ENCODE measurements at regions not wholly inside any gene's neighbourhood (a gene's known extent, or its start where the extent isn't known, plus 50 kb on each side); places are given as distances from the start of the nearest gene placed in this dataset.

DNA sequence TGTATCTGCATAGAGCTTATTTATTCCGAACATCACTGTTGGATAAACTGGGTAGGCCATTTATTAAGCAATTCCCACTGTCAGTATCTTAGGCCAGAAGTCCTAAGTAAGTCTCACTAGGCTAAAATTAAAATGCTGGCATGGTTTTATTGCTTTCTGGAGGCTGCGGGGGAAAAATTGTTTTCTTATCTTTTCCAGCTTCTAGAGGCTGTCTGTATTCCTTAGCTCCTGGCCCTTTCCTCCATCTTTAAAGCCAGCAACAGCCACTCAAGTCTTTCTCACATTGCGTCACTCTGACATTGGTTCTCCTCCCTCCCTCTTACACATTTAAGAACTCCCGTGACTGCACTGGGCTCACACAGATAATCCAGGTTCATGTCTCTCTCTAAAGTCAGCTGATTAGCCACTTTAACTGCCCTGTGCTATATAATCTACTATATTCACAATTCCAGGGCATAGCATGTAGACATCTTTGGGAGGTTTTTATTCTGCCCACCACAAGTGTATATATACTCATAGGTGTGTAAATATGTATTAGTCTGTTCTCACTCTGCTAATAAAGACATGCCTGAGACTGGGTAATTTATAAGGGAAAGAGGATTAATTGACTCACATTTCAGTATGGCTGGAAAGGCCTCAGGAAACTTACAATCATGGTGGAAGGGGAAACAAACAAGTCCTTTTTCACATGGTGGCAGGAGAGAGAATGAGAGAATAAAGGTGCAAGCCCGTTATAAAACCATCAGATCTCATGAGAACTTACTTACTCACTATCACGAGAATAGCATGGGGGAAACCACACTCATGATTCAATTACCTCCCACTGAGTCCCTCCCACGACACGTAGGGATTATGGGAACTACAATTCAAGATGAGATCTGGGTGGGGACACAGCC, 113.5 kb upstream of the SLC7A14 start (continued):
- TF ChIP-seq, protein P1, sequence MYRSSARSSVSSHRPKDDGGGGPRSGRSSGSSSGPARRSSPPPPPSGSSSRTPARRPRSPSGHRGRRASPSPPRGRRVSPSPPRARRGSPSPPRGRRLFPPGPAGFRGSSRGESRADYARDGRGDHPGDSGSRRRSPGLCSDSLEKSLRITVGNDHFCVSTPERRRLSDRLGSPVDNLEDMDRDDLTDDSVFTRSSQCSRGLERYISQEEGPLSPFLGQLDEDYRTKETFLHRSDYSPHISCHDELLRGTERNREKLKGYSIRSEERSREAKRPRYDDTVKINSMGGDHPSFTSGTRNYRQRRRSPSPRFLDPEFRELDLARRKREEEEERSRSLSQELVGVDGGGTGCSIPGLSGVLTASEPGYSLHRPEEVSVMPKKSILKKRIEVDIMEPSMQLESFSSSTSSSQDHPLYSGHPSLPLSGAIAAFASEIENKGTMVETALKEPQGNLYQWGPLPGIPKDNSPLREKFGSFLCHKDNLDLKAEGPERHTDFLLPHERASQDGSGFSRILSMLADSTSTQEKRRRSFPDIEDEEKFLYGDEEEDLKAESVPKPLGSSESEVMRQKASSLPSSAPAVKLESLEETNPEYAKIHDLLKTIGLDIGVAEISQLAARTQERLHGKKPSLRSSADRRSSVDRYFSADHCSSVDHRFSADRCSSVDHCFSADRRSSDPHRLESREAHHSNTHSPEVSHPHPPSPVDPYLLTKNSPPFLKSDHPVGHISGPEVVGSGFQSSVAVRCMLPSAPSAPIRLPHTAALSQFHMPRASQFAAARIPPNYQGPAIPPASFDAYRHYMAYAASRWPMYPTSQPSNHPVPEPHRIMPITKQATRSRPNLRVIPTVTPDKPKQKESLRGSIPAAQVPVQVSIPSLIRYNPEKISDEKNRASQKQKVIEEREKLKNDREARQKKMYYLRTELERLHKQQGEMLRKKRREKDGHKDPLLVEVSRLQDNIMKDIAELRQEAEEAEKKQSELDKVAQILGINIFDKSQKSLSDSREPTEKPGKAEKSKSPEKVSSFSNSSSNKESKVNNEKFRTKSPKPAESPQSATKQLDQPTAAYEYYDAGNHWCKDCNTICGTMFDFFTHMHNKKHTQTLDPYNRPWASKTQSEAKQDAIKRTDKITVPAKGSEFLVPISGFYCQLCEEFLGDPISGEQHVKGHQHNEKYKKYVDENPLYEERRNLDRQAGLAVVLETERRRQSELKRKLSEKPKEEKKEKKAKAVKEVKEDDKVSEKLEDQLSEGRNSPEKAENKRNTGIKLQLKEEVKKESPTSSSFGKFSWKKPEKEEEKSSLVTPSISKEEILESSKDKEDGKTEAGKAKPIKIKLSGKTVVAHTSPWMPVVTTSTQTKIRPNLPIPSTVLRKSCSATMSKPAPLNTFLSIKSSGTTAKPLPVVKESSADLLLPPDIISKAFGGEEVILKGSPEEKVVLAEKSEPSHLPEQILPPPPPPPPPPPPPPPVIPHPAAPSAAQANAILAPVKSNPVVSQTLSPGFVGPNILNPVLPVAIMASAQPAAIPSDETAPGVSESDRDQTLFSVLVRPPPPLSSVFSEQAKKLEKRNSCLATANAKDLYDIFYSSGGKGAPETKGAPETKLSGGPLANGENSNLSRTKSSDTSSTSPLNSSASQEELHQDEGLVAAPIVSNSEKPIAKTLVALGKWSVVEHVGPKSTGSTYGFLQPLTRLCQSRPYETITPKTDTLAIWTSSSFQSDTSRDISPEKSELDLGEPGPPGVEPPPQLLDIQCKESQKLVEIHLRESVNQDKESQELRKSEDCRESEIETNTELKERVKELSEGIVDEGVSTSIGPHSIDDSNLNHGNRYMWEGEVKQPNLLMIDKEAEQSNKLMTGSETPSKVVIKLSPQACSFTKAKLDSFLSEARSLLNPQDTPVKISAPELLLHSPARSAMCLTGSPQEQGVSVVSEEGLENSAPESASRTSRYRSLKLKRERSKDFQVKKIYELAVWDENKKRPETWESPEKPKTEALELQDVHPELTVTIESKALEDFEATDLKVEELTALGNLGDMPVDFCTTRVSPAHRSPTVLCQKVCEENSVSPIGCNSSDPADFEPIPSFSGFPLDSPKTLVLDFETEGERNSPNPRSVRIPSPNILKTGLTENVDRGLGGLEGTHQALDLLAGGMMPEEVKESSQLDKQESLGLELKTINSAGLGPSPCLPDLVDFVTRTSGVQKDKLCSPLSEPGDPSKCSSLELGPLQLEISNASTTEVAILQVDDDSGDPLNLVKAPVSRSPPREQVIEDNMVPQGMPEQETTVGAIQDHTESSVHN (IDR thresholded peaks at IDR 0.05; ENCODE audit: borderline replicate concordance in 1 of 2, low read depth in 1 of 2) = peak in 1 of 2 experiments; percentile 33; a peak in 1 of 4 replicates
- TF ChIP-seq SUPT5H (IDR thresholded peaks at IDR 0.05) (peak; percentile 55), MYC (IDR thresholded peaks at IDR 0.05; ENCODE audit: low read depth, low read length) (no peak), MYC (CRISPR knock-in tag; IDR thresholded peaks at IDR 0.05; ENCODE audit: borderline replicate concordance, low read depth) (0 out of 2 replicates have a peak, but pooled peaks have one; percentile 13), PYGO2 (tag; IDR thresholded peaks at IDR 0.05) (0 out of 2 replicates have a peak, but pooled peaks have one; percentile 55)
- TF ChIP-seq, protein P2, sequence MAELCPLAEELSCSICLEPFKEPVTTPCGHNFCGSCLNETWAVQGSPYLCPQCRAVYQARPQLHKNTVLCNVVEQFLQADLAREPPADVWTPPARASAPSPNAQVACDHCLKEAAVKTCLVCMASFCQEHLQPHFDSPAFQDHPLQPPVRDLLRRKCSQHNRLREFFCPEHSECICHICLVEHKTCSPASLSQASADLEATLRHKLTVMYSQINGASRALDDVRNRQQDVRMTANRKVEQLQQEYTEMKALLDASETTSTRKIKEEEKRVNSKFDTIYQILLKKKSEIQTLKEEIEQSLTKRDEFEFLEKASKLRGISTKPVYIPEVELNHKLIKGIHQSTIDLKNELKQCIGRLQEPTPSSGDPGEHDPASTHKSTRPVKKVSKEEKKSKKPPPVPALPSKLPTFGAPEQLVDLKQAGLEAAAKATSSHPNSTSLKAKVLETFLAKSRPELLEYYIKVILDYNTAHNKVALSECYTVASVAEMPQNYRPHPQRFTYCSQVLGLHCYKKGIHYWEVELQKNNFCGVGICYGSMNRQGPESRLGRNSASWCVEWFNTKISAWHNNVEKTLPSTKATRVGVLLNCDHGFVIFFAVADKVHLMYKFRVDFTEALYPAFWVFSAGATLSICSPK (IDR thresholded peaks at IDR 0.05; ENCODE audit: borderline replicate concordance) = no peak
- TF ChIP-seq, protein P3, sequence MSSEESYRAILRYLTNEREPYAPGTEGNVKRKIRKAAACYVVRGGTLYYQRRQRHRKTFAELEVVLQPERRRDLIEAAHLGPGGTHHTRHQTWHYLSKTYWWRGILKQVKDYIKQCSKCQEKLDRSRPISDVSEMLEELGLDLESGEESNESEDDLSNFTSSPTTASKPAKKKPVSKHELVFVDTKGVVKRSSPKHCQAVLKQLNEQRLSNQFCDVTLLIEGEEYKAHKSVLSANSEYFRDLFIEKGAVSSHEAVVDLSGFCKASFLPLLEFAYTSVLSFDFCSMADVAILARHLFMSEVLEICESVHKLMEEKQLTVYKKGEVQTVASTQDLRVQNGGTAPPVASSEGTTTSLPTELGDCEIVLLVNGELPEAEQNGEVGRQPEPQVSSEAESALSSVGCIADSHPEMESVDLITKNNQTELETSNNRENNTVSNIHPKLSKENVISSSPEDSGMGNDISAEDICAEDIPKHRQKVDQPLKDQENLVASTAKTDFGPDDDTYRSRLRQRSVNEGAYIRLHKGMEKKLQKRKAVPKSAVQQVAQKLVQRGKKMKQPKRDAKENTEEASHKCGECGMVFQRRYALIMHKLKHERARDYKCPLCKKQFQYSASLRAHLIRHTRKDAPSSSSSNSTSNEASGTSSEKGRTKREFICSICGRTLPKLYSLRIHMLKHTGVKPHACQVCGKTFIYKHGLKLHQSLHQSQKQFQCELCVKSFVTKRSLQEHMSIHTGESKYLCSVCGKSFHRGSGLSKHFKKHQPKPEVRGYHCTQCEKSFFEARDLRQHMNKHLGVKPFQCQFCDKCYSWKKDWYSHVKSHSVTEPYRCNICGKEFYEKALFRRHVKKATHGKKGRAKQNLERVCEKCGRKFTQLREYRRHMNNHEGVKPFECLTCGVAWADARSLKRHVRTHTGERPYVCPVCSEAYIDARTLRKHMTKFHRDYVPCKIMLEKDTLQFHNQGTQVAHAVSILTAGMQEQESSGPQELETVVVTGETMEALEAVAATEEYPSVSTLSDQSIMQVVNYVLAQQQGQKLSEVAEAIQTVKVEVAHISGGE (CRISPR knock-in tag; IDR thresholded peaks at IDR 0.05) = peak in 1 of 3 experiments; percentile 44; a peak in 1 of 6 replicates

Data from K562 (cell line).